Panc1 (cell line): ENCODE measurements at regions not wholly inside any gene's neighbourhood (a gene's known extent, or its start where the extent isn't known, plus 50 kb on each side); places are given as distances from the start of the nearest gene placed in this dataset.

Experiments
- POLR2AphosphoS5 ChIP-seq: IDR thresholded peaks from 2 replicates; pipeline ENCODE4 v1.6.1; 2012; ENCODE audit warnings: mild to moderate bottlenecking, low read depth, low read length, moderate library complexity
- SIN3A ChIP-seq: IDR thresholded peaks from 2 replicates; pipeline ENCODE4 v1.6.1; 2012; ENCODE audit warnings: low read depth, mild to moderate bottlenecking, low read length, moderate library complexity, borderline replicate concordance; ENCODE audit not compliant: insufficient read depth
- TCF7L2 ChIP-seq: IDR thresholded peaks from 2 replicates; pipeline ENCODE4 v1.6.1; 2011; ENCODE audit warnings: mild to moderate bottlenecking, low read depth, low read length, inconsistent platforms
- TF ChIP-seq, protein P1 (sequence below): fragments of 450-650 bp; IDR thresholded peaks from 2 replicates; pipeline ENCODE4 v1.5.1; 2017; ENCODE audit warnings: mild to moderate bottlenecking
- TF ChIP-seq, protein P2 (sequence below), 2 experiments: IDR thresholded peaks; 2 replicates each; pipeline ENCODE4 v1.6.1; 2011 to 2012; ENCODE audit warnings: low read depth in 2 of 2, control low read depth in 1 of 2, low read length in 1 of 2, mild to moderate bottlenecking in 1 of 2, moderate library complexity in 1 of 2; ENCODE audit not compliant: insufficient read depth in 1 of 2

DNA sequence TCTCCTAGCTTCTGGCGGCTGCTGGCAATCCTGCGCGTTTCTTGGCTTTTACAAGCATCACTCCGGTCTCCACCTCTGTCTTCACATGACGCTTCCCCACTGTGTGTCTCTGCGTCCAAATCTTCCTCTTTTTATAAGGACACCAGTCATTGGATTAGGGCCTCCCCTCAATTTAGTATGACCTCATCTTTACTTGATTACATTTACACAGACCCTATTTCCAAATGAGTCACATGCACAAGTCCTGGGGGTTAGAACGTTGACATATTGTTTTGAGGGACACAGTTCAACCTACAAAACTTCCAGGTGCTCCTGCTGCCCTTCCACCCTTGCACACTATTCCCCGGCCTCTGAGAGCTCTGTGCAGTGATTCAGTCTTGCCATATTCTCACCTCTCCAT is 215.3 kb downstream of the OPA1 start:
- TF ChIP-seq, protein P1, sequence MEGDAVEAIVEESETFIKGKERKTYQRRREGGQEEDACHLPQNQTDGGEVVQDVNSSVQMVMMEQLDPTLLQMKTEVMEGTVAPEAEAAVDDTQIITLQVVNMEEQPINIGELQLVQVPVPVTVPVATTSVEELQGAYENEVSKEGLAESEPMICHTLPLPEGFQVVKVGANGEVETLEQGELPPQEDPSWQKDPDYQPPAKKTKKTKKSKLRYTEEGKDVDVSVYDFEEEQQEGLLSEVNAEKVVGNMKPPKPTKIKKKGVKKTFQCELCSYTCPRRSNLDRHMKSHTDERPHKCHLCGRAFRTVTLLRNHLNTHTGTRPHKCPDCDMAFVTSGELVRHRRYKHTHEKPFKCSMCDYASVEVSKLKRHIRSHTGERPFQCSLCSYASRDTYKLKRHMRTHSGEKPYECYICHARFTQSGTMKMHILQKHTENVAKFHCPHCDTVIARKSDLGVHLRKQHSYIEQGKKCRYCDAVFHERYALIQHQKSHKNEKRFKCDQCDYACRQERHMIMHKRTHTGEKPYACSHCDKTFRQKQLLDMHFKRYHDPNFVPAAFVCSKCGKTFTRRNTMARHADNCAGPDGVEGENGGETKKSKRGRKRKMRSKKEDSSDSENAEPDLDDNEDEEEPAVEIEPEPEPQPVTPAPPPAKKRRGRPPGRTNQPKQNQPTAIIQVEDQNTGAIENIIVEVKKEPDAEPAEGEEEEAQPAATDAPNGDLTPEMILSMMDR, result no peak
- no peak for TF ChIP-seq POLR2AphosphoS5
- TF ChIP-seq TCF7L2, result no peak
- TF ChIP-seq, protein P2, sequence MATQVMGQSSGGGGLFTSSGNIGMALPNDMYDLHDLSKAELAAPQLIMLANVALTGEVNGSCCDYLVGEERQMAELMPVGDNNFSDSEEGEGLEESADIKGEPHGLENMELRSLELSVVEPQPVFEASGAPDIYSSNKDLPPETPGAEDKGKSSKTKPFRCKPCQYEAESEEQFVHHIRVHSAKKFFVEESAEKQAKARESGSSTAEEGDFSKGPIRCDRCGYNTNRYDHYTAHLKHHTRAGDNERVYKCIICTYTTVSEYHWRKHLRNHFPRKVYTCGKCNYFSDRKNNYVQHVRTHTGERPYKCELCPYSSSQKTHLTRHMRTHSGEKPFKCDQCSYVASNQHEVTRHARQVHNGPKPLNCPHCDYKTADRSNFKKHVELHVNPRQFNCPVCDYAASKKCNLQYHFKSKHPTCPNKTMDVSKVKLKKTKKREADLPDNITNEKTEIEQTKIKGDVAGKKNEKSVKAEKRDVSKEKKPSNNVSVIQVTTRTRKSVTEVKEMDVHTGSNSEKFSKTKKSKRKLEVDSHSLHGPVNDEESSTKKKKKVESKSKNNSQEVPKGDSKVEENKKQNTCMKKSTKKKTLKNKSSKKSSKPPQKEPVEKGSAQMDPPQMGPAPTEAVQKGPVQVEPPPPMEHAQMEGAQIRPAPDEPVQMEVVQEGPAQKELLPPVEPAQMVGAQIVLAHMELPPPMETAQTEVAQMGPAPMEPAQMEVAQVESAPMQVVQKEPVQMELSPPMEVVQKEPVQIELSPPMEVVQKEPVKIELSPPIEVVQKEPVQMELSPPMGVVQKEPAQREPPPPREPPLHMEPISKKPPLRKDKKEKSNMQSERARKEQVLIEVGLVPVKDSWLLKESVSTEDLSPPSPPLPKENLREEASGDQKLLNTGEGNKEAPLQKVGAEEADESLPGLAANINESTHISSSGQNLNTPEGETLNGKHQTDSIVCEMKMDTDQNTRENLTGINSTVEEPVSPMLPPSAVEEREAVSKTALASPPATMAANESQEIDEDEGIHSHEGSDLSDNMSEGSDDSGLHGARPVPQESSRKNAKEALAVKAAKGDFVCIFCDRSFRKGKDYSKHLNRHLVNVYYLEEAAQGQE (IDR thresholded peaks at IDR 0.05; ENCODE audit: insufficient read depth in 1 of 2, low read depth in 2 of 2, low read length in 1 of 2), result no peak
- no peak for TF ChIP-seq SIN3A
